ENCODE measurements at regions not wholly inside any gene's neighbourhood (a gene's known extent, or its start where the extent isn't known, plus 50 kb on each side); places are given as distances from the start of the nearest gene placed in this dataset.

- TF ChIP-seq CTCF (IDR thresholded peaks at IDR 0.05), result no peak
- TF ChIP-seq POLR2A (IDR thresholded peaks at IDR 0.05), result no peak
- TF ChIP-seq POLR2AphosphoS5 (IDR thresholded peaks at IDR 0.05), result no peak
Measured at GRCh38 chr3:101972430-101973162, 123.3 kb downstream of the NFKBIZ start.
